GM12864 (cell line): ENCODE measurements at regions not wholly inside any gene's neighbourhood (a gene's known extent, or its start where the extent isn't known, plus 50 kb on each side); places are given as distances from the start of the nearest gene placed in this dataset.

Experiments
- DNase-seq: peaks from one replicate; pipeline ENCODE4 v3.0.0-alpha.2; 2011; ENCODE audit warnings: low read depth
- H3K4me3 ChIP-seq: 2 replicates; pipeline ENCODE4 v1.5.1; 2011; ENCODE audit warnings: mild to moderate bottlenecking, low read depth, low read length, control low read depth
- TF ChIP-seq, protein P1 (sequence below): IDR thresholded peaks from 2 replicates; pipeline ENCODE4 v1.5.1; 2011; ENCODE audit warnings: low read depth, mild to moderate bottlenecking, moderate library complexity, low read length, control low read depth, inconsistent platforms; ENCODE audit errors: missing control alignments

DNA sequence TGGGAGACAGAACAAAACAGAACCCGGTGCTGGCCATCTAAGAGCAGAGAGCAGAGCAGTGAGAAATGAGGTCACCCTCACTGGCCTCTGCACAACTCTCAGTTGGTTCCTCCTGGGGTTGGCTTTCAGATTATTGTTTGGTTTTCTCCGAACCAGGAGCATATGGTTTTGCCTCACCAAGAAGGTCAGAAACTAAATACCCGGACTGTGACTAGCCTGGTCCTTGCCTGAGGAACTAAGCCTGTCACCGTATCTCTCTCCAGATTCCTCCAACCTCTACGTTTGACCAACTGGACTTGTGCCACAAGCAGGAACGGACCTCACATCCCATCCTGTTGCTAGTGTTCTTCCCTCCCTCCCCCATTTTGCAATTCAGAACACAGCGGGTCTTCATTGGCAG lies 450.4 kb upstream of the JARID2 start:
- no peak overlapping the region for H3K4me3 ChIP-seq
- DNase-seq: no peak
- TF ChIP-seq, protein P1, sequence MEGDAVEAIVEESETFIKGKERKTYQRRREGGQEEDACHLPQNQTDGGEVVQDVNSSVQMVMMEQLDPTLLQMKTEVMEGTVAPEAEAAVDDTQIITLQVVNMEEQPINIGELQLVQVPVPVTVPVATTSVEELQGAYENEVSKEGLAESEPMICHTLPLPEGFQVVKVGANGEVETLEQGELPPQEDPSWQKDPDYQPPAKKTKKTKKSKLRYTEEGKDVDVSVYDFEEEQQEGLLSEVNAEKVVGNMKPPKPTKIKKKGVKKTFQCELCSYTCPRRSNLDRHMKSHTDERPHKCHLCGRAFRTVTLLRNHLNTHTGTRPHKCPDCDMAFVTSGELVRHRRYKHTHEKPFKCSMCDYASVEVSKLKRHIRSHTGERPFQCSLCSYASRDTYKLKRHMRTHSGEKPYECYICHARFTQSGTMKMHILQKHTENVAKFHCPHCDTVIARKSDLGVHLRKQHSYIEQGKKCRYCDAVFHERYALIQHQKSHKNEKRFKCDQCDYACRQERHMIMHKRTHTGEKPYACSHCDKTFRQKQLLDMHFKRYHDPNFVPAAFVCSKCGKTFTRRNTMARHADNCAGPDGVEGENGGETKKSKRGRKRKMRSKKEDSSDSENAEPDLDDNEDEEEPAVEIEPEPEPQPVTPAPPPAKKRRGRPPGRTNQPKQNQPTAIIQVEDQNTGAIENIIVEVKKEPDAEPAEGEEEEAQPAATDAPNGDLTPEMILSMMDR: no peak

- H3K4me3 ChIP-seq: no peak overlapping the region
- TF ChIP-seq, protein P1: no peak
- DNase-seq: no peak
These were observed 448.7 kb upstream of the JARID2 start for GRCh38 chr6:14796974-14797762.

- TF ChIP-seq, protein P1: no peak
- no peak overlapping the region for H3K4me3 ChIP-seq
- no peak for DNase-seq
These were observed 447.8 kb upstream of the JARID2 start for GRCh38 chr6:14797875-14798593.

DNA sequence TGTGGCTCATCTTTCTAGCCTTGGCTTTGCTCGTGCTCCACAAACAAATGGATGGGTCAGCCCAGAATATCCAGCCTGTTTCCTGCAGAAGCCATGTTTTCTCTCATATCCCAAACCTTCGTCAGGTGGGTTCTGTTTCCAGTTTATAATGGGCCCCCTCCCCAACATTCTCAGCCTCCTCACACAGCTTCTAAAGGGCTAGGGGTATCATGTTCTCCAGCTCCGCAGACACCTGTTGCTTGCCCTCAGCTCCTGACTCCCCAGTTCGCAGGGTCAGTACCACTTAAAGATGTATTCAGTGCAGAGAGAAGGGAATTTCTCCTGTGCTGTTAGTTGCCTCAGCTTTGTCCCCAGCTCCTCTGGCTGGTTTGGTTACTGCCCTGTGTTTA lies 447.3 kb upstream of the JARID2 start:
- DNase-seq: no peak
- TF ChIP-seq, protein P1: no peak
- H3K4me3 ChIP-seq: no peak overlapping the region

DNA sequence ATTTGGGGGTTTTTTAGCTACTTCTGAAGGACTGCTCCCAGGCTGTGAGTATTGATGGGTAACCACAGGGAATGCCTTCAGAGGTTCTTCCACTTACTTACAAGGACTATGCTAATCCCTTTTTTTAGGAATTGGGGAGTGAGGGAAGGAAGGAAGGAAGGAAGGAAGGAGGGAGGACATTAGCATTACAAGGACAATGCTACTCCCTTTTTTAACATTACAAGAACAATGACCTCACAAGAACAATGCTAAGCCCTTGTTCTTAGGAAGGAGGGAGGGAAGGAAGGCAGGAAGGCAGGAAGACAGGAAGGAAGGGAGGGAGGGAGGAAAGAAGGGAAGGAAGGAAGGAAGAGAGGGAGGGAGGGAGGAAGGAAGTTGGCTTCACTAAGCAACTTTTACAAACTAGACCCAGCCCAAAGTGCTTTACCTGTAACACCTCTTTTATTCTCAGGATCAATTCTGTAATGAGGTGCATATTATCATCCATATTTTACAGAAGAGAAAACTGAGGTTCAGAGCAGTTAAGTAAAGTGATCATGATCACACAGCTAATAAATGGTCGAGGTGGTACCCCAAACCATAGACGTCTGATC lies 446.8 kb upstream of the JARID2 start:
- TF ChIP-seq, protein P1: no peak
- no peak overlapping the region for H3K4me3 ChIP-seq
- no peak for DNase-seq

- TF ChIP-seq, protein P1: no peak
- peak; percentile 27 for DNase-seq
- H3K4me3 ChIP-seq: no peak overlapping the region
These were observed 445.9 kb upstream of the JARID2 start for GRCh38 chr6:14799928-14800327.
